MCF 10A (cell line): ENCODE measurements at regions not wholly inside any gene's neighbourhood (a gene's known extent, or its start where the extent isn't known, plus 50 kb on each side); places are given as distances from the start of the nearest gene placed in this dataset.

Experiments used
- BruUV-seq: library from RNA; stranded (reverse); fragments of 400-500 nt; replicated peaks from 2 replicates; lab custom pipeline; 2021; lab: Mats Ljungman, UMichigan
- CTCF ChIA-PET: fragments of 300-600 bp; sonication (Branson Sonifier 250); formaldehyde crosslinking; extraction: SDS; loops from one replicate; lab custom pipeline; 2021; ENCODE audit warnings: antibody characterized with exemption, inconsistent platforms; lab: Yijun Ruan, JAX
- POLR2A ChIA-PET: fragments of 300-600, 350-650 bp; sonication (Branson Sonifier 250); formaldehyde crosslinking; extraction: SDS; loops from one replicate; lab custom pipeline; 2020; ENCODE audit warnings: antibody characterized with exemption, inconsistent platforms; lab: Yijun Ruan, JAX
- DNase-seq: peaks from one replicate; pipeline ENCODE4 v3.0.0-alpha.2; 2018; ENCODE audit not compliant: unreplicated experiment
- H3K27ac Mint-ChIP-seq: one replicate; pipeline ENCODE4 v1.8.0; 2022; ENCODE audit warnings: mild to moderate bottlenecking, low read depth, mixed read lengths; ENCODE audit not compliant: unreplicated experiment
- H3K27me3 Mint-ChIP-seq: one replicate; pipeline ENCODE4 v1.8.0; 2022; ENCODE audit warnings: mixed read lengths; ENCODE audit not compliant: insufficient read depth, unreplicated experiment
- H3K36me3 Mint-ChIP-seq: one replicate; pipeline ENCODE4 v1.8.0; 2022; ENCODE audit warnings: mild to moderate bottlenecking, moderate library complexity, mixed read lengths; ENCODE audit not compliant: insufficient read depth, unreplicated experiment
- H3K4me1 Mint-ChIP-seq: one replicate; pipeline ENCODE4 v1.8.0; 2022; ENCODE audit warnings: mixed read lengths; ENCODE audit not compliant: insufficient read depth, unreplicated experiment
- H3K4me3 Mint-ChIP-seq: one replicate; pipeline ENCODE4 v1.8.0; 2022; ENCODE audit warnings: mild to moderate bottlenecking, moderate library complexity, mixed read lengths; ENCODE audit not compliant: unreplicated experiment
- H3K9me3 Mint-ChIP-seq: one replicate; pipeline ENCODE4 v1.8.0; 2022; ENCODE audit warnings: mixed read lengths; ENCODE audit not compliant: unreplicated experiment
- intact Hi-C: fragments of 100-400 bp; cut with micrococcal nuclease; formaldehyde crosslinking; loops from 2 replicates; pipeline ENCODE4 v1.14.1; 2022
- TF ChIP-seq, protein P1 (sequence below): fragments of 200-600 bp; IDR thresholded peaks from one replicate; pipeline ENCODE4 v1.8.0; 2022; ENCODE audit warnings: antibody characterized with exemption, mild to moderate bottlenecking; ENCODE audit not compliant: unreplicated experiment

DNA sequence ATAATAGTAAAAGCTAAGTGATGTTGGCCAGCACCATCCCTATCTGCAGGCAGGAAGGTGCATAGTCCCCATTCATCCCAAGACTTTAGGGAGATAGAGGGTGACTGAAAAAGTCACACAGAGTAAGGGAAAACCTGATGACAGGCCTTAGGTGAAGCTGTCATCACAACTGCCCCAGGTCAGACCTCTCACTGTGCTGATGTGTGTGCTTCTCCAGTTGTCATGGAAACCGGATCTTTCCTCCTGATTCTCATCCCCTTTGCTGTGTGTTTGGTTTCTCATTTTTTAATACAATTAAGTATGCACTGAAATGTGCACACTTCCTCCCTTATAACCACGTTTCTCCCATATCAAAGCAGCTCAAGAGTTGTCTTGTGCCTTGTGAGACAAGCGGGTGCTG, 135.1 kb upstream of the ANKFN1 start:
- CTCF ChIA-PET: no interaction called here
- no peak overlapping the region for H3K27ac Mint-ChIP-seq
- no peak for DNase-seq
- TF ChIP-seq, protein P1, sequence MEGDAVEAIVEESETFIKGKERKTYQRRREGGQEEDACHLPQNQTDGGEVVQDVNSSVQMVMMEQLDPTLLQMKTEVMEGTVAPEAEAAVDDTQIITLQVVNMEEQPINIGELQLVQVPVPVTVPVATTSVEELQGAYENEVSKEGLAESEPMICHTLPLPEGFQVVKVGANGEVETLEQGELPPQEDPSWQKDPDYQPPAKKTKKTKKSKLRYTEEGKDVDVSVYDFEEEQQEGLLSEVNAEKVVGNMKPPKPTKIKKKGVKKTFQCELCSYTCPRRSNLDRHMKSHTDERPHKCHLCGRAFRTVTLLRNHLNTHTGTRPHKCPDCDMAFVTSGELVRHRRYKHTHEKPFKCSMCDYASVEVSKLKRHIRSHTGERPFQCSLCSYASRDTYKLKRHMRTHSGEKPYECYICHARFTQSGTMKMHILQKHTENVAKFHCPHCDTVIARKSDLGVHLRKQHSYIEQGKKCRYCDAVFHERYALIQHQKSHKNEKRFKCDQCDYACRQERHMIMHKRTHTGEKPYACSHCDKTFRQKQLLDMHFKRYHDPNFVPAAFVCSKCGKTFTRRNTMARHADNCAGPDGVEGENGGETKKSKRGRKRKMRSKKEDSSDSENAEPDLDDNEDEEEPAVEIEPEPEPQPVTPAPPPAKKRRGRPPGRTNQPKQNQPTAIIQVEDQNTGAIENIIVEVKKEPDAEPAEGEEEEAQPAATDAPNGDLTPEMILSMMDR: no peak
- H3K27me3 Mint-ChIP-seq: peaks cover 23% of the 10 kb centered on the region
- H3K4me3 Mint-ChIP-seq: no peak overlapping the region
- intact Hi-C loops: no loop called here
- no peaks in the 10 kb centered on the region for H3K4me1 Mint-ChIP-seq
- no TSS peak for BruUV-seq
- H3K9me3 Mint-ChIP-seq: no peaks in the 10 kb centered on the region
- no peaks in the 10 kb centered on the region for H3K36me3 Mint-ChIP-seq
- POLR2A ChIA-PET: no interaction called here

DNA sequence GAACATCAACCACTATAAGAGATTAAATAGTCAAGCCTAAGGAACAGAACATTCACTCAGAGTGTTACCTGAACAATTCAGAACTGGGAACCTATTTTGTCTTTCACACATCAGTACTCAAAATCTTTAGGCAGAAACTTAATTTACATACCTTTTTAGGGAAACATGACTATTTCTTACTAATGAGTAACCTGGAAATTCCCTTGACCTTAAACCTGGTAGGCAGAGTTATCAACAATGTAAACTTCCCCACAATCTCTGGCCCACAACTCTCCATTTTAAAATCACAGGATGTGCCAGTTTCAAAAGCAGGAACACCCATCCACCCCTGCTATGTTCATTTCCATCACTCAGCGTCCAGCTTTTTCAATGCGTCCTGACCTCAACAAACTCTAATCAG, 132.9 kb upstream of the ANKFN1 start:
- intact Hi-C loops: no loop called here
- DNase-seq: no peak
- Mint-ChIP-seq H3K27ac (no peak overlapping the region), H3K4me3 (no peak overlapping the region), H3K4me1 (no peaks in the 10 kb centered on the region), H3K27me3 (peaks cover 23% of the 10 kb centered on the region), H3K36me3 (no peaks in the 10 kb centered on the region), H3K9me3 (no peaks in the 10 kb centered on the region)
- TF ChIP-seq, protein P1: no peak
- CTCF ChIA-PET: interaction anchor here (1.1 kb wide), 1 partner anchor 68 kb away, joined by 3 read pairs; no protein-coding TSS in a partner anchor
- POLR2A ChIA-PET: no interaction called here
- BruUV-seq: no TSS peak

DNA sequence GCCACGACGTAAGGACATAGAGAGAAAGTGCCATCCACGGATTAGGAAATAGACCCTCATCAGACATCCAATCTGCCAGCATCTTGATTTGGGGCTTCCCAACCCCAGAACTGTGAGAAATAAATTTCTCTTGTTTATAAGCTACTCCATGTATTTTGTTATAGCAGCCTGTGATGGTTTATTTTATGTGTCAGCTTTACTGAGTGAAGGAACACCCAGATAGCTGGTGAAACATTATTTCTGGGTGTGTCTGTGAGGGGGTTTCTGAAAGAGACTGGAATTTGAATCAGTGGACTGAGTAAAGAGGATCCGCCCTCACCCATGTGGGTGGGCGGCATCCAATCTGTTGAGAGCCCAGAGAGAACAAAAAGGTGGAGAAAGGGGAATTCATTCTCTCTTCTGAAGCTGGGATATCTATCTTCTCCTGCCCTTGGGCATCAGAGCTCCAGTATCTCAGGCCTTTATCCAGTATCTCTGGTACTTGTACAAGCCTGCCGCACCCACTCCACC, 131.5 kb upstream of the ANKFN1 start:
- TF ChIP-seq, protein P1: no peak
- intact Hi-C loops: no loop called here
- Mint-ChIP-seq H3K4me3 (no peak overlapping the region), H3K9me3 (no peaks in the 10 kb centered on the region), H3K27ac (no peak overlapping the region), H3K27me3 (peaks cover 12% of the 10 kb centered on the region), H3K36me3 (no peaks in the 10 kb centered on the region), H3K4me1 (no peaks in the 10 kb centered on the region)
- BruUV-seq: no TSS peak
- POLR2A ChIA-PET: no interaction called here
- no peak for DNase-seq
- CTCF ChIA-PET: interaction anchor here (0.7 to 1.1 kb wide), 2 partner anchors 67 to 484 kb away, joined by 3 read pairs; no protein-coding TSS in a partner anchor

DNA sequence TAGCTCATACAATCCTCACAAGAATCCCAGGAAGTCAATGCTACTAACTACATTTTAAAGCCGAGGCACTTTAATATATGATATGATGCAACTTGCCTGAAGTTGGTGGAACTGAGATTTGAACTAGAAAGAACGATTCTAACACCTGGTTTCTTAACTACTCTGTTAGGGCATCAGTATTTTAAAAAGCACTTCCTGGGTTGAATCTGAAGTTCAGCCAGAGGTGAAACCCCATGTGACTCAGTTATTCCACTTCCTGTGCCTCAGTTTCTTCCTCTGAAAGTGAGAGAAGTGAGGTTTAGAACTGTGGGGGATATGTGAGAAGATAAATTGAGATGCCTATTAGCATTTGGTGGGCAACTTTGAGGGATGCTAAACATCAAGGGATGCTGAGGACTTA, 129.4 kb upstream of the ANKFN1 start:
- Mint-ChIP-seq H3K27me3 (no peaks in the 10 kb centered on the region), H3K9me3 (no peaks in the 10 kb centered on the region), H3K4me3 (no peak overlapping the region), H3K27ac (no peak overlapping the region), H3K36me3 (no peaks in the 10 kb centered on the region), H3K4me1 (no peaks in the 10 kb centered on the region)
- intact Hi-C loops: no loop called here
- CTCF ChIA-PET: no interaction called here
- BruUV-seq: no TSS peak
- DNase-seq: no peak
- POLR2A ChIA-PET: no interaction called here
- TF ChIP-seq, protein P1: no peak
